DMS153 (cell line): ENCODE measurements at regions not wholly inside any gene's neighbourhood (a gene's known extent, or its start where the extent isn't known, plus 50 kb on each side); places are given as distances from the start of the nearest gene placed in this dataset.

Experiments
- DNase-seq: peaks from one replicate; lab custom pipeline; 2025; lab: John Stamatoyannopoulos, UW

GRCh38 chr5:68407311-68408239, 192.0 kb downstream of the PIK3R1 start:
- no peak for DNase-seq

- DNase-seq = no peak
Observed at GRCh38 chr5:68408345-68408871, 192.9 kb downstream of the PIK3R1 start.

- no peak for DNase-seq
Observed at GRCh38 chr5:68409259-68409658, 193.7 kb downstream of the PIK3R1 start.

- no peak for DNase-seq
Observed at GRCh38 chr5:68411161-68411560, 195.6 kb downstream of the PIK3R1 start.

- DNase-seq = peak; percentile 30
Observed at GRCh38 chr5:68415177-68416085, 199.9 kb downstream of the PIK3R1 start.

- no peak for DNase-seq
Observed at GRCh38 chr5:68416714-68417113, 201.2 kb downstream of the PIK3R1 start.

GRCh38 chr5:68418201-68418600, 202.6 kb downstream of the PIK3R1 start:
- DNase-seq = no peak

GRCh38 chr5:68418680-68419079, 203.1 kb downstream of the PIK3R1 start:
- no peak for DNase-seq

- DNase-seq = no peak
Observed at GRCh38 chr5:68419081-68419636, 203.6 kb downstream of the PIK3R1 start.

GRCh38 chr5:68419637-68420452, 204.3 kb downstream of the PIK3R1 start:
- no peak for DNase-seq

- no peak for DNase-seq
Observed at GRCh38 chr5:68420476-68421344, 205.2 kb downstream of the PIK3R1 start.

- no peak for DNase-seq
Observed at GRCh38 chr5:68421485-68422220, 206.1 kb downstream of the PIK3R1 start.

GRCh38 chr5:68423154-68423811, 207.7 kb downstream of the PIK3R1 start:
- DNase-seq = no peak

- DNase-seq = no peak
Observed at GRCh38 chr5:68424799-68425537, 209.4 kb downstream of the PIK3R1 start.

GRCh38 chr5:68426586-68426985, 211.0 kb downstream of the PIK3R1 start:
- no peak for DNase-seq

- DNase-seq = no peak
Observed at GRCh38 chr5:68428231-68428811, 212.8 kb downstream of the PIK3R1 start.

GRCh38 chr5:68429510-68429909, 214.0 kb downstream of the PIK3R1 start:
- no peak for DNase-seq

GRCh38 chr5:68430279-68430678, 214.7 kb downstream of the PIK3R1 start:
- DNase-seq = no peak
